ENCODE measurements at regions not wholly inside any gene's neighbourhood (a gene's known extent, or its start where the extent isn't known, plus 50 kb on each side); places are given as distances from the start of the nearest gene placed in this dataset.
A peak's percentile ranks its signal among the peaks of the same experiment; 100 is the strongest.
"Not testable (repeated sequence)": the region's sequence is repeated elsewhere in the genome, so short reads cannot be mapped to it uniquely, and the experiment has no call there.

- DNase-seq, result no peak
Observed at GRCh38 chr1:30132602-30133286, 590.6 kb downstream of the MATN1 start.

GRCh38 chr1:30130566-30130965 lies 592.8 kb downstream of the MATN1 start:
- DNase-seq, result not testable (repeated sequence)

- DNase-seq, result no peak
Observed at GRCh38 chr1:30130099-30130498, 593.3 kb downstream of the MATN1 start.

DNA sequence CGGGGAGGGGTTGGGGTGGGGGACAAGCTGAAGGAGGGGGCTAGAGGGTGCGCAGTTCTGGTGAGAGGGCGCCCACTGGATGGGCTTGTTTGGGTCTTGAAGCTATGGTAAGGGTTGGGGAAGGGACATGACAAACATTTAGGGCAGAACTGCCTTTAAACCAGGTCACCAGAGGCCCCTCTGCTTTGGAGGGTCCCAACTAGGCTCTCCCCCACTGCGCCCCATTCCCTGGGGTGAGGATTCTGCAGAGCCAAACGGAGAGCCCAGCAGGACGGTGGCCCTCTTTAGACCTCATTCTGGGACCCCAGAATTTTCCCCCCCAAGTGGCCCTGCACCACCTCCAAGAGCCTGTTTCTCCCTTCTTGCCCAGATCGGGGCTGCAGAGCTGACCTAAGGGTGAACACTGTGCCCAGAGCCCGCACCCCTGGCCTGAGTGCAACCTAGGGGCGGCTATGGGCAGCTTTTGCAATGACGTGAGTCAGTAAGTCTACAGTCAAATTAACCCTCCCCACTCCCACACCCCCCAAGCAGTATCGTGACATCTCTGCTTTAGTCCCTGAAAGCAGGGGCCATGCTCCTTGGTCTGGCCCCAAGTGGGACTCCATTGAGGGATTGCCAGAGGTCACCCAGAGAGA lies 593.8 kb downstream of the MATN1 start:
- DNase-seq, result no peak

DNA sequence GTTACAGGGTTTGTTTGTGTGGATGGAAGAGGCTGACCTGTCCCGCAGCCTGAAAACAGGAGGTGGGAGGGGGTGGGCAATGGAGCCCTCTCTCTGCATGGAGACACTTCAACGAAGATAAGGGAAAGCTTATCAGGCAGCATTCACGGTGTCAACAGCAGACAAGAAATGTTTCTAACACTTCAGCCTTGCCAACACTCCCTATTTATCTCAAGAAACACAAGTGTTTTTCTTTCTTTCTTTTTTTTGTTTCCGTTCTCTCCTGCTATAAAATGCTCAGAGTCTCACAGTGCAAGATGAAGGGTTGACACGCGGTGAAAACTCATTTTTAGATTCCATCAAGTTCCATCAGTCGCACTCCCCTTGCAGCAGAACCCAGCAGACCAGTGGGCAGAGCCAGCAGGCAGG lies 594.4 kb downstream of the MATN1 start:
- DNase-seq, result no peak

DNA sequence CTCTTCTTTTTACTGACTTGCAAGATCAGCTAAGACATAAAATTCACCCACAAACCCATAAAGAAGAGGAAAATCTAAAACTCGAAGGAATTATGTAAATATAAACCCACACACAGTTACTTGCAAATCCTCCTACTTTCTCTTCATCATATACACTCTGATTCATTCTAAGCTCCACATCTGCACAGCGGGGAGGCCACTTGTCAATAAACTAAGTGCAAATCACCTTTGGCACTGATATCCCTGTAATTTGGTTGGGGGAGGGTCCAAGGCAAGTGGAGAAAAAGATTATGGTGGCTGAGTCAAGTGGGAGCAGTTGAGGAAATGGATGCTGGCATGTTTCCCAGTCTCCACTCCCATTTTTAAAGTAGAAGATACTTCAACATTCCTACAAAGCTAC lies 596.5 kb downstream of the MATN1 start:
- DNase-seq, result no peak

- no peak for DNase-seq
Observed at GRCh38 chr1:30125821-30126170, 597.6 kb downstream of the MATN1 start.

DNA sequence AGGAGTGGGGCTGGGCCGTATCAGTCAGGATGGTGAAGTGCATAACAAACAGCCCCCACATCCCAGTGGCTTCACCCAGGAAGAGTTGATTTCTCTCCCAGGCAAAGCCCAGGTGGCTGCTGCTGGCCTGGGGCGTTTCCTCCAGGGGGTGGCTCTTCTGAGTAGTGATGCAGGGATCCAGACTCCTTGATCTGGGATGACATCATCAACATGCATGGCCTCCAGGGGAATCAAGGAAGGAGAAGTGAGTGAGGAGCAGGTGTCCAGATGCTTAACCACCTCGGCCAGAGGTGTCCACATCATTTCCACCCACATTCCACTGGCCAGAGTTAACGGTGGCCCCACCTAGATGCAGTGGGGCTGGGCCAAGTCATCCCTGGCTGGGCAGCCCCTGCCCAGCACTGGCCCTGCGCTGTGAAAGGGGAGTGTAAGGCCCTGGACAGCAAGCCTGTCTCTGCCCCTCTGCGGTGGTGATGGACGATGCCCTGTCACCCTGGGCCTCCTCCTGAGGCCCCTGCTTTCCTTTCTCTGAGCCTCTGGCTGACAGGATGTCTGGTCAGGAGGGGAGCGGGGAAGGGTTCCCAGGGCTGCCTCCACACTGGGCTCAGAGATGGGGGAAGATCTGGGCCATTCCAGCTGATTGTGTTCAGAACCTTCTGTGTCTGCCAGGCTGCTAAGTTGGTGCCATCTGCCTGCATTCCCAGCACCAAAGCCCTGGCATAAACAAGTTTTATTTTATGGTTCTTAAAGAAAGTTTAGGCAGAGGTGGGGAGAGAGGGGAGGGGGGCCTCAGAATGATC lies 598.2 kb downstream of the MATN1 start:
- DNase-seq, result no peak

DNA sequence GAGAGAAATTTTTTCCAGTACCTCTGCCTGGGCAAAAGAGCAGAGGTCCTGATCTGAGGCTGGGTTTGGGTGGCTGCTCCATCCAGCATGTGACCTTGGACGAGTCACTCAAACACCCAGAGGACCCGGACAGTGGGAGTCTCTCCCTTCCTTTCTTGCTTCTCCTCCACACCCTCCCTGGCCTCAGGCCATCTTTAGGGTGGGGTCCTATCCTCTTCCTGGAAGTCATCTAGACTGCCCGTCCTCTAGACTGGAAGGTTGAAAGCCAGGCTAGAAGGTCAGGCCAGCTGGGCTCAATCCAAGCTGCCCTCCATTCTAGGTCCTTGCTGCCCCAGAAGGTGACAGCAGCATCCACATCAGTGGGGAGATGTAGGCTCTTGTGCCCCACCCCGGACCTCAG lies 599.5 kb downstream of the MATN1 start:
- no peak for DNase-seq

- DNase-seq, result no peak
Observed at GRCh38 chr1:30123036-30123435, 600.3 kb downstream of the MATN1 start.

DNA sequence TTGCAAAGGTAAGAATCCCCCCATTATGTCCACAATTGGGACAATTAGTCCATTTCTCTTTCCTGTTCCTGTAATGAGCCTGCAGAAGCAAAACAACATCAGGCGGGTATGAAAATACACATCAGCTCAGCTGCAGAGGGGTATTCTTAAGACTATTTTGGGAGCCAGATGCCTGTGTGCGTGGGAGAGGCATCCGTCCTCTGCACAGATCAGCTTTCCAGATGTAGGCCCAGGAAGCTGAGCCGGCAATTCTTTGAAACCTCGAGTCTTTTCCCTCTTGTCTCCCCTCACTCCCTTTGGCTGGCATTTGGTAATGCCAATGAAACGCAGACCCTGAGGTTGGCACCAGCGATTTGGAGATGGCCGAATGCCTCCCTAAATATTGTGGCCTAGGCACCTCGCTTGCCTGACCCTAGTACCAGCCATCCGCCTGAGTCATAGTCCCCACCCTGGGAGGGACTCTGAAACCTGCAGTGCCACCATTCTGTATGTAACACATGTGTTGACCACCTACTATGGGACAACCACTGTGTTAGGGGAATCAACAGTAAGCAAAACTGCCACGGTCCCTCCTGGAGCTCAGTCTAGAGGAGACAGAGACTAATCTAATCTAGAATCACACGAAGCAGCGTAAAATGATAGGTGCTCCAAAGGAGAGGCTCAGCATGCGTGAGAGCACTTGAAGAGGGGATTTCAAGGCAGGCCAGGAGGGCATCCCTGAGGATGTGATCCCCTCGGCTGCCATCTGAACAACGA lies 603.0 kb downstream of the MATN1 start:
- peak; percentile 15 for DNase-seq

GRCh38 chr1:30117685-30118084 lies 605.7 kb downstream of the MATN1 start:
- DNase-seq, result no peak

DNA sequence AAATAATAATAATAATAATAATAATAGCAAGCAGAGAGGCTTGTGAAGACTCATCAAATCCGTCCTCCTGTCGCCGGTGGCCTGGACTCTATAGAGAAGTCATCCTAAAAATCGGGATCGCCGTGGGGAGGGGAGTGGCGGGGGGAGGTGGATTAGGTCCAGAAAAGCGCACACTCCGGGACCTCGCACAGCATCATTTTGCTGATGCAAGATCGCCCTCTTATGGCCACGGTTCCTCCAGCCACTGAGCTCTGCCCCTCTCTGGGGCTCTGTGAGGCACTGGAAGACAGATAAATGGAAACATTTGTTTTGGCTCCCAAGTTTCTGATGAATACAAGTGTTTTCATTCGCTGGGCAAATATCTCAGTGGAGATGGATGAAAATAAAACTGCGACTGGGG lies 612.0 kb downstream of the MATN1 start:
- DNase-seq, result peak; percentile 23

- no peak for DNase-seq
Observed at GRCh38 chr1:30110846-30111245, 612.5 kb downstream of the MATN1 start.

GRCh38 chr1:30109853-30110252 lies 613.5 kb downstream of the MATN1 start:
- DNase-seq, result no peak

GRCh38 chr1:30108186-30108585 lies 615.2 kb downstream of the MATN1 start:
- DNase-seq, result no peak

- no peak for DNase-seq
Observed at GRCh38 chr1:30106125-30106524, 617.3 kb downstream of the MATN1 start.

GRCh38 chr1:30104551-30104950 lies 618.8 kb downstream of the MATN1 start:
- no peak for DNase-seq

GRCh38 chr1:30103708-30104411 lies 619.5 kb downstream of the MATN1 start:
- DNase-seq, result no peak

DNA sequence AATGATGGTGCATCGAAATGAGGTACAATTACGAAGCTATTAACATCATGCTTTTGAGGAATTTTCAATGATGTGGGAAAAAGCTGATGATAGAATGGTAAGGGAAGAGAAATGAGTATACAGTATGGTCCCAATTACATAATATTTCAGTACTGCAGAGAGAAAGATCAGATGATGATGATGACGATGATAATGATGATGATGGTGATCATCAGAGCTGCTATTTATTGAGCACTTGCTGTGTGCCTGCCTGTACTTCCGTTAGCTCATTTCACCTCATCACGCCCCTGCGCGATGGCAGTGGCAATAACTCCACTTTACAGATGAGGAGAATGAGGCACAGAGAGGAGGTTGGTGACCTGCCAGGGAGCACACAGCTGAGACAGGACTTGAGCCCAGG lies 620.8 kb downstream of the MATN1 start:
- DNase-seq, result no peak

GRCh38 chr1:30101487-30102227 lies 621.7 kb downstream of the MATN1 start:
- no peak for DNase-seq

DNA sequence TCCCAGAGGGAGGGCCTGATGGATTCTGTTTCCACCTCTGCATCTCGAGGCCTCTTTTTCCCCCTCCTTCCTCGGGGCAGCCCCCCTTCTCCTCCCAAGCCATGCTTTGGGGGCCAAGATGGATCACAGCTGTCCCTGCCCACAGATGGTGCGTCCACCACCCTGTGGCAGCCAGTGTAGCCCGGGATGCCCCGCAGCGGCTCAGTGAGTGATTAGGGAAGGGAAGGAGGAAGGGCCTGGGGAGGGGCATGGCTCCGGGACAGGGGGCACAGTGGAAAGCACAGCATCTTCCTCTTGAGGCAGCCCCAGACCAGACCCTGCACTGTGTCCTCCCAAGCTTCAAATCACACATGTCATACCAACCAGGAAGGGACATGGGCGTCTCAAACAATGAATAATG lies 622.4 kb downstream of the MATN1 start:
- DNase-seq, result no peak

Data from NCI-H524 treated with DMSO at 0.1 percent for 48 hours (cell line).